Calu3 (cell line): ENCODE measurements at regions not wholly inside any gene's neighbourhood (a gene's known extent, or its start where the extent isn't known, plus 50 kb on each side); places are given as distances from the start of the nearest gene placed in this dataset.

ENCODE experiments used
- BruUV-seq: library from RNA; stranded (reverse); fragments of 400-500 nt; replicated peaks from 2 replicates; lab custom pipeline; 2021; lab: Mats Ljungman, UMichigan
- CTCF ChIA-PET: fragments of 300-600 bp; sonication (Branson Sonifier 250); formaldehyde crosslinking; loops from one replicate; lab custom pipeline; 2022; ENCODE audit warnings: antibody characterized with exemption; lab: Charles Lee
- DNase-seq: peaks from one replicate; pipeline ENCODE4 v3.0.0; 2022
- H3K27ac Mint-ChIP-seq: one replicate; pipeline ENCODE4 v1.8.0; 2022; ENCODE audit warnings: mixed read lengths; ENCODE audit not compliant: unreplicated experiment
- H3K27me3 Mint-ChIP-seq: one replicate; pipeline ENCODE4 v1.8.0; 2022; ENCODE audit warnings: mixed read lengths; ENCODE audit not compliant: unreplicated experiment
- H3K36me3 Mint-ChIP-seq: one replicate; pipeline ENCODE4 v1.8.0; 2022; ENCODE audit warnings: mild to moderate bottlenecking, moderate library complexity, mixed read lengths; ENCODE audit not compliant: insufficient read depth, unreplicated experiment
- H3K4me1 Mint-ChIP-seq: one replicate; pipeline ENCODE4 v1.8.0; 2022; ENCODE audit warnings: mild to moderate bottlenecking, low read depth, mixed read lengths; ENCODE audit not compliant: unreplicated experiment
- H3K4me3 Mint-ChIP-seq: one replicate; pipeline ENCODE4 v1.8.0; 2022; ENCODE audit warnings: mild to moderate bottlenecking, low read depth, moderate library complexity, mixed read lengths; ENCODE audit not compliant: unreplicated experiment
- H3K9me3 Mint-ChIP-seq: one replicate; pipeline ENCODE4 v1.8.0; 2022; ENCODE audit warnings: low read depth, mixed read lengths; ENCODE audit not compliant: unreplicated experiment
- intact Hi-C: fragments of 100-400 bp; cut with micrococcal nuclease; formaldehyde crosslinking; loops from one replicate; pipeline ENCODE4 v1.10.0; 2022; ENCODE audit not compliant: unreplicated experiment
- TF ChIP-seq, protein P1 (sequence below): fragments of 200-600 bp; IDR thresholded peaks from one replicate; pipeline ENCODE4 v1.8.0; 2022; ENCODE audit warnings: antibody characterized with exemption; ENCODE audit not compliant: unreplicated experiment

DNA sequence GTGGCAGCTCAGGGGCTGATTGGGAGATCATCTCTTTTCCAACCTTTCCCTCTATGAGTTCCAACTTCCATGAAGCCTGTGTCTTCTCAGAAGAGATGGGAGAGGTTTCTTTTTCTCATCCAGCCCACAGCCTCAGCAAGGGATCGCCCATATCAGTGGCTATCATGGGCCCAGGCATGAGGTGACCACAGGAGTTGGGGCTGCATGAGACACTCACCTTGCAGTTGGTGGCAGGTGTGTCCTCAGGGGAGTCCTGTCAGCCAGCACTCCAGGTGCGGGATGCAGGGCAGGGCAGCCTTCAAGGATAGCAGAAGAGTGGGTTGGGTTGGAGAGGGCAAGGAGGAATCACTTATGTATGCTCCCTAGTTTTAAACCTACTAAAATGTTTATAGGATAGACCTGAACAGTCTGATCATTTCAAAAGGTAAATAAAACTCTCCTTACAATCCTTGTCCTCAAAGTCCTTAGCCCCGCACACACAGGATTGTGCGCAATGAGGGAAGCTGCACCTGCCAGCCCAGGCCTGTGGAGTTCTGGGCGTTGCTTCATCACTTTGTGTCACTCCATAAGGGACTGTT lies 811.1 kb downstream of the KCNJ18 start:
- TF ChIP-seq, protein P1, sequence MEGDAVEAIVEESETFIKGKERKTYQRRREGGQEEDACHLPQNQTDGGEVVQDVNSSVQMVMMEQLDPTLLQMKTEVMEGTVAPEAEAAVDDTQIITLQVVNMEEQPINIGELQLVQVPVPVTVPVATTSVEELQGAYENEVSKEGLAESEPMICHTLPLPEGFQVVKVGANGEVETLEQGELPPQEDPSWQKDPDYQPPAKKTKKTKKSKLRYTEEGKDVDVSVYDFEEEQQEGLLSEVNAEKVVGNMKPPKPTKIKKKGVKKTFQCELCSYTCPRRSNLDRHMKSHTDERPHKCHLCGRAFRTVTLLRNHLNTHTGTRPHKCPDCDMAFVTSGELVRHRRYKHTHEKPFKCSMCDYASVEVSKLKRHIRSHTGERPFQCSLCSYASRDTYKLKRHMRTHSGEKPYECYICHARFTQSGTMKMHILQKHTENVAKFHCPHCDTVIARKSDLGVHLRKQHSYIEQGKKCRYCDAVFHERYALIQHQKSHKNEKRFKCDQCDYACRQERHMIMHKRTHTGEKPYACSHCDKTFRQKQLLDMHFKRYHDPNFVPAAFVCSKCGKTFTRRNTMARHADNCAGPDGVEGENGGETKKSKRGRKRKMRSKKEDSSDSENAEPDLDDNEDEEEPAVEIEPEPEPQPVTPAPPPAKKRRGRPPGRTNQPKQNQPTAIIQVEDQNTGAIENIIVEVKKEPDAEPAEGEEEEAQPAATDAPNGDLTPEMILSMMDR = no peak
- Mint-ChIP-seq H3K9me3 (peaks cover 8% of the 10 kb centered on the region), H3K4me3 (no peak overlapping the region), H3K27ac (no peak overlapping the region), H3K36me3 (peaks cover 3% of the 10 kb centered on the region), H3K4me1 (no peaks in the 10 kb centered on the region), H3K27me3 (no peaks in the 10 kb centered on the region)
- no TSS peak for BruUV-seq
- CTCF ChIA-PET = no interaction called here
- intact Hi-C loops = no loop called here
- no peak for DNase-seq

DNA sequence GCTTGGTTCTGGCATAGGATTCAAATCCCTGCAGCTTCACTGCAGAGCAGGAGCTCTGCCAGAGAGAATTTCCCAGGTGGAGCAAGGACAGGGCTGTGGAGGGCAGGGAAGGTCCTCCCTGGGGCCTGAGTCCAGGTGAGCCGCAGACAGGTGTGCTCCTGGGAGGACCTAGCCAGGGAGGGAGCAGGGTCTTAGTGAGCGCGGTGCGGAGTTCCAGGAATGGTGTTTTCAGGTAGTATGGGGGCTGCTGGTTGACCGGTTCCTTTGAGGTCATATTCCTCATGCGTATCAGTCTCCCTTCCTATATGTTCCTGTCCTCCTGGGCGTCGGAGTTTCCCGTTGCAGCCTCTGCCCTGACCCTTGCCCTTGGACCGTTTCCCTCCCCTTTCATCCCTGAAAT lies 813.3 kb downstream of the KCNJ18 start:
- H3K4me1 Mint-ChIP-seq = no peaks in the 10 kb centered on the region
- H3K27ac Mint-ChIP-seq = no peak overlapping the region
- peaks cover 3% of the 10 kb centered on the region for H3K36me3 Mint-ChIP-seq
- intact Hi-C loops = no loop called here
- TF ChIP-seq, protein P1 = no peak
- CTCF ChIA-PET = no interaction called here
- no peak for DNase-seq
- H3K4me3 Mint-ChIP-seq = no peak overlapping the region
- H3K27me3 Mint-ChIP-seq = no peaks in the 10 kb centered on the region
- no TSS peak for BruUV-seq
- H3K9me3 Mint-ChIP-seq = peaks cover 5% of the 10 kb centered on the region

DNA sequence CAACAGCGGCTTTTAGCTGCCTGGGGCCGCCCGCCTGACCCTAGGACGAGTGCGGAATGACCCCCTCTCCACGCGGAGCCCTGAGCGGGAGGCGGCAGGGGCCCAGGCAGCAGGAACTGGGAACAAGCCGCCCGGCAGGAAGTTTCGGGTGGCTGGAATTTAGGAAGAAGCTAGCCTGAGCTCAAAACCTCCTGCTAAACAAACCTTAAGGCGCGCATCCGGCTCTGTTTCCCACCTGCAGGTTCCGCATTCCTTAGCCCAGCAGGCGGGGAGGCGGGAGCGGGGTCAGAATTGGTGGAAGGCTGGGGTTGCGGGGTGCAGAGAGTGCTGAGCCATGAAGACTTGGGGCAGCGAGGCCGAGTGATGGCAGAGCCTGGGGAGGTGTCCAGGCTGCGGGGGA lies 813.9 kb downstream of the KCNJ18 start:
- no TSS peak for BruUV-seq
- Mint-ChIP-seq H3K9me3 (peaks cover 5% of the 10 kb centered on the region), H3K36me3 (peaks cover 3% of the 10 kb centered on the region), H3K27me3 (no peaks in the 10 kb centered on the region), H3K4me3 (no peak overlapping the region), H3K4me1 (no peaks in the 10 kb centered on the region), H3K27ac (no peak overlapping the region)
- no peak for DNase-seq
- TF ChIP-seq, protein P1 = no peak
- CTCF ChIA-PET = no interaction called here
- intact Hi-C loops = no loop called here

DNA sequence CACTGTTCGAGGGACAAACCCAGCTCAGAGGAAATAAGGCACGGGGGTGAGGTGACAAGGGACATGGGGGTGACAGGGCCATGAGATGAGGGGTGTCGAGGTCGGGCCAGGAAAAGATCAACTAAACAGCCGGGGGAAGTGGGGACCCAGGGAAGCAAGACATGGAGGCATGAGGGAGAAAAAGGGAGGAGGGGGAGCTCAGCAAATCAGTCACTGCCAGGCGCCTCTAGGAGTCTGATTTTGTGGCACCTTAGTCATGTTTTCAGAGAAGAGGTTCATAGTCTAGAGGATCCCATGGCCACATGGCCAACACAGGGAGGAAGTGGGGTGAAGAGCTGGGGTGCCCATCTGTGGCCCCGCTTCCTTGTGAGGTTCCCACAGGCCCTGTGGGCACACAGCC lies 814.5 kb downstream of the KCNJ18 start:
- no peak overlapping the region for H3K27ac Mint-ChIP-seq
- no TSS peak for BruUV-seq
- no peaks in the 10 kb centered on the region for H3K27me3 Mint-ChIP-seq
- no peak for DNase-seq
- H3K36me3 Mint-ChIP-seq = peaks cover 3% of the 10 kb centered on the region
- peaks cover 2% of the 10 kb centered on the region for H3K9me3 Mint-ChIP-seq
- no peaks in the 10 kb centered on the region for H3K4me1 Mint-ChIP-seq
- H3K4me3 Mint-ChIP-seq = no peak overlapping the region
- TF ChIP-seq, protein P1 = no peak
- CTCF ChIA-PET = no interaction called here
- intact Hi-C loops = no loop called here
